ENCODE measurements at regions not wholly inside any gene's neighbourhood (a gene's known extent, or its start where the extent isn't known, plus 50 kb on each side); places are given as distances from the start of the nearest gene placed in this dataset.
"Not testable (repeated sequence)": the region's sequence is repeated elsewhere in the genome, so short reads cannot be mapped to it uniquely, and the experiment has no call there.

DNA sequence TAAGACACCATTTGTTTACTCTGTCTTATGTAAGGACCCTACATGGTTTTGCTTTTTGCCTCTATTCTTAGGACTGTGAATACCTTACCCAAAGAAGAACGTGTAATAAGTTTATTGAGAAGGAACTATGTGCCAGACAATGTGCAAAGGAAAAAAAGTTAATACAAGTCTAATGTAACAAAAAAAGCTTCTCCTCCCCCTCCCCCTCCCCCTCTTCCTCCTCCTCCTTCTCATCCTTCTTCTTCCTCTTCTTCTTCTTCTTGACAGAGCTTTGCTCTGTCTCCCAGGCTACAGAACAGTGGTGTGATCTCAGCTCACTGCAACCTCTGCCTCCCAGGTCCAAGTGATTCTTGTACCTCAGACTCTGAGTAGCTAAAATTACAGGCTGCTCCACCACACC, 50.9 kb upstream of the MITF start:
- no peak for DNase-seq (ENCODE audit: low read depth)

DNA sequence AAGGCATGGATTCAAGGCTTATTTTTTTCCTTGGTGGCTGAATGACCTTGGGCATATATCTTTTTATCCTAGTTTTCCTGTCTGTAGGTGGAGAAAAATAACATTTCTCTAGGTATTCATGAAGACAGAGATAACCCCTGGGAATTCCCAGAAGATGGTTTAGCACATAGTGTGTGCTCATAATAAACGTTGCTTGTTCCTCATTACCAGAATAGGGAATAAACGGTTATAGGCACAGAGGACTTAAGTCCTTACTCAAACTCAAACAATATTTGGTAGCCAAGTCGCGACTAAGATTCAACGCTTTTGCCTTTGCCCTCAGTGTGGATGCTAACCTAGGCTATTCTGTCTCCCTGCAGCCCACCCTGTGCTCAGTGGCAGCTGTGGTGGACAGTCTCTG, 51.6 kb upstream of the MITF start:
- DNase-seq (ENCODE audit: low read depth), result no peak

DNA sequence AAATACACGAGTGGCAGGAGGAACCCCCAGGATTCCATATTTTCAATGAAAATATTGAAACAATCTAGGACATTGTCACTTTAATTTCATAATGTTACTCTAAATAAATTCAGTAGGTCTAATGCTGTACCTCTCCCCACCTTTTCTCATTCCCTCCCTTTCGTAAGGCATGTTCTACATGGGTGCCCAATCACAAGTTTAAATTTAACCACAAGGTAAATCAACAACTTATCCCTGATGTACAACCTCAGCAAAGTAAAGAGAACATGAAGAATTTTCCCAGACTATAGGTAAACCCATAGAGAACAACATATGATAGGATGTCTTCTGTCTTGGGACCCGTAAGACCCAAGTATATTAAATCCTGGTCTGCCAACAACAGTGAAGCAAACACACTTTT, 53.2 kb upstream of the MITF start:
- DNase-seq (ENCODE audit: low read depth), result no peak

DNA sequence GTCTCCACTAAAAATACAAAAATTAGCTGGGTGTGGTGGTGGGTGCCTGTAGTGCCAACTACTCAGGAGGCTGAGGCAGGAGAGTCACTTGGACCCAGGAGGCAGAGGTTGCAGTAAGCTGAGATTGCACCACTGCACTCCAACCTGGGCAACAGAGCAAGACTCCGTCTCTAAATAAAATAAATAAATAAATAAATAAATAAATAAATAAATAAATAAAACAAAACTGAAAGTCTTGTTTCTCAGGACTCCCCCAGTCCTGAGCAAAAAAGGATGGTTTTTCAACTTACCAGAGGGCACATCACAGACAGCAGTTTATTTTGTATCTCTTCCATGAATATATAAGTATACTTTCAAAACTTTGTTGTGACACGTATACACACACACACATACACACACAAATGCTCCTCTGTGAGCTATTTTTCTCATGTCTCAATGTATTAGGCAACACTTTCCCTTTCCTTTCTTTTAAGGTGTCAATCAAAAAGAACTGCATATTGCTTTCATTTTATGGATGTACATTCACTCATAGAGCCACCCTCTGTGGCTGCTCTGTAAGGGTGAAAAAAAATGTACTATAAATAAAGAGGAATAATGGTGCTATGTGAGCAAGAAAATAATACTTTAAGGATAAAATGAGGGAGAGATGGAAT, 54.8 kb upstream of the MITF start:
- no peak for DNase-seq (ENCODE audit: low read depth)

DNA sequence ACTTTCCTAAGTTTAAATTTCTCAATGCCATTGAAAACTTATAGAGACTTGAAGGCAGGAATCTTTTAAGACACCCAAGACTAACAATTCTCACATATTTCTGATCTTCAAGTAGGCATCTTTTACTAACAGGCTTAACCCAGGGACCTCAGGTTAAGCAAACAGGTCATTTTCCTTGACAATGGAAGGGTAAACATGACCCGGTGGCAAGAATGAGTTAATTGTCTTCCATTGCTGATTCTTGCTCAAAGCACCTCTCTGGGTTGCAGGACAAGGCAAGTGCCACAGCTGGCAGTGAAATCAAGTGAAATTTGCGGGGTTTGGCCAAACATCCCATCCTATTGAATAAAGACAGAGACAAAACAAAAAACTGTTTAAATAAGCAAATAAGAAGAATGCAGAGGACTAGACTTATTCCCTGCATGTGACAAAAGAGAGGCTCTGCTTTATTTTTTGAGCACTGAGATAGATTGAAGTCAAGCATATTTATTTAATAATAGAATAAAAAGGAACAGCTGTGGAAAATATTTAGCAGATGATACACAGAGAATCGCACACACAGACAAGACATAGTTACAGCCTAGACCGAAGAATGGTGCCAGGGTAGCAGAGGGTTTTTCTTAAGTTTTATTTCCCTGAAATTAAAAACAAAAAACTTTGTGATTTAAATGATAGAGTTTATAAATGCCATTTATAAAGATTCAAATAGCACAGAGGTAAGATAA, 56.0 kb upstream of the MITF start:
- no peak for DNase-seq (ENCODE audit: low read depth)

DNA sequence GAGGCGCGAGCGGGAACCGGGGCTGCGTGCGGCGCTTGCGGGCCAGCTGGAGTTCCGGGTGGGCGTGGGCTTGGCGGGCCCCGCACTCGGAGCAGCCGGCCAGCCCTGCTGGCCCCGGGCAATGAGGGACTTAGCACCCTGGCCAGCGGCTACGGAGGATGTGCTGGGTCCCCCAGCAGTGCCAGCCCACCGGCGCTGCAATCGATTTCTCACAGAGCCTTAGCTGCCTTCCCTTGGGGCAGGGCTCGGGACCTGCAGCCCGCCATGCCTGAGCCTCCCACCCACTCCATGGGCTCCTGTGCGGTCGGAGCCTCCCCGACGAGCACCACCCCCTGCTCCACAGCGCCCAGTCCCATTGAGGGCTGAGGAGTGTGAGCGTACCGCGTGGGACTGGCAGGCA, 61.8 kb upstream of the MITF start:
- DNase-seq (ENCODE audit: low read depth), result not testable (repeated sequence)

DNA sequence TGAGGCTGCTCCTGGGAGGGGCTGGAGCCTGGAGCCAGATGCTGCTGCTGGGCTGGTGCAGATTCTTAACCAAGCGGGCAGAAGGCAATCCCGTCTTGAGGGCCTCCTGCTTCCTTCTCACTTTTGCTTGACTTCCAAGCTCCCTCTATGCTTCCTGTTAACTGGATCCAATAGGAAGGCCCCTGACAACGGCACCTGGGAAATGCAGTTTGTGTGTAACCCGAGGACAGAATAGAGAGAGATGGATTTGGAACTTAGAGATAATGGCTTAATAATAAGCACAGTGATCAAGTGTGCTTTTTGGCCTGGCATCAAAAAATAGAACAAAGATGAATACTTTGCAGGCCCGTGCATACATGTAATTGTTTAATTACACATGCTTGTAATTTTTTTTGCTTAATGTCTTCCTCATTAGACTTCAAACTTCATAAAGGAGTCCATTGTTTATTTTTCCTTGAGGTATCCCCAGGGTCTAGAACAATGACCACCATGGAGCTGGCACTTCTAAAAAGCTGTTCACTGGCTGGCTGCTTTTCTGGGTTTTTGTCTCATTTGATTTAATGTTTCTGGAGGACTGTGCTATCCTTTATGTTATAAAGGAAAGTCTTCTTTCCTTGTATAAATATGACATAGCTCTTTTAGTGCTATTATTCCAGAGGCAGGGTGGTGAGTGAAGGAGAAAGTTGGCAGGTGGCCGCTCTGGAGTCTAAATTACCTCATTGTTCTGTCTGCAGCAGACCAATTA, 63.3 kb upstream of the MITF start:
- no peak for DNase-seq (ENCODE audit: low read depth)

- DNase-seq (ENCODE audit: low read depth), result no peak
Observed at GRCh38 chr3:69674752-69675151, 64.5 kb upstream of the MITF start.

GRCh38 chr3:69671082-69671952, 67.9 kb upstream of the MITF start:
- peak; percentile 28 for DNase-seq (ENCODE audit: low read depth)

DNA sequence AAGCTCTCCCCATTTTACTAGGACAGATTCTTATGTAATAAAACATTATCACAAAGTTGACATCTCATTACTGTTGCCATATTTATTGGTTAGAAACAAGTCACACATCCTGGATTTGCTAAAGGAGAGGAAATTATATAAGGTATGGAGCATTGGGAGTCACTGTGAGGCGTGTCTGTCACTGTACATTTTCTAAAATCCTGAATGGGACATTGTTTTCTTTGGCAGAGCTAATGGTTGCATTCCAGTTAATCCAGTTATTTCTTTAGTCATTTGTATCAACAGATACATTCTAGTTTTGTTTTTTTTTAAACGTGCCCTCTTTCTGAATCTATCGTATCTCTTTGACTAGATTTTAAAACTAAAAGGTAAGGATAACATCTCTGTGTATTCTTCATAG, 70.2 kb upstream of the MITF start:
- no peak for DNase-seq (ENCODE audit: low read depth)

GRCh38 chr3:69665026-69665737, 74.1 kb upstream of the MITF start:
- DNase-seq (ENCODE audit: low read depth), result peak; percentile 87

DNA sequence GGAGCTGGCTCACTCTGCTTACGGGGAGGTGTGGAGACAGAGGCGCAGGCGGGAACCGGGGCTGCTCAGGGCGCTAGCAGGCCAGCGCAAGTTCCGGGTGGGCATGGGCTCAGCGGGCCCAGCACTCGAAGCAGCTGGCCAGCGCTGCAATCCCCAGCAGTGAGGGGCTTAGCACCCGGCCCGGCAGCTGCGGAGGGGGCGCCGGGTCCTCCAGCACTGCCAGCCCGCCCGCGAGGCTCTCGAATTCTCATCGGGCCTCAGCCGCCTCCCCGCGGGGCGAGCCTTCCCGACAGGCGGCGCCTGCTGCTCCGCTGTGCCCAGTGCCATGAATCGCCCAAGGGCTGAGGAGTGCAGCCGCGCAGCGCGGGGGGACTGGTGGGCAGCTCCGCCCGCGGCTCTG, 78.6 kb upstream of the MITF start:
- no peak for DNase-seq (ENCODE audit: low read depth)

- no peak for DNase-seq (ENCODE audit: low read depth)
Observed at GRCh38 chr3:69659180-69659910, 79.9 kb upstream of the MITF start.

DNA sequence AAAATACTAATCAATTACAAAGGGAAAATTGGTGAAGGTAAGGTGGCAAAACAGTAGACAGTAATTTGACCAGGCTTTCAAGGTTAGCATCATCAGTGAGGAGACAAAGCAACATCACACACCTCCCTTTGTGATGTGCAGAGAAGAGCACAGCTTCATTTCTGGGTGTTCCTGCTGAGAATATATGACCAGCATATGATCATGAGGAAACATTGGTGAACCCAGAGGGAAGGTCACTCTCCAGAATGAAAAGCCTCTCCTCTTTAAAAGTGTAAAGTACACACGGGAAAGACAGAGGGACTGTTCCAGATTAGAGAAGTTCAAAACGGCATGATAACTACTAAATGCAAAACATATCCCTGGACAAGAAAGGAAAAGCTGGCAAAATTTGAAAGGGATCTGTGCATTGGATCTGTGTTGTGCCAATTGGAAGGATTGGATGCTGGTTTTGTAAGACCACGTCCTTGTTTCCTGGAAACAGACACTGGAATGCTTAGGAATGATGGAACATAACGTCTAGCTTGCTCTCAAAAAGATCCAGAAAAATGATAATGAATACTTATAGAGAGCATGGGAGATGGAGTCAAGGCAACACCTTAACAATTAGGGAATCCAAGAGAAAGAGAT, 80.6 kb upstream of the MITF start:
- DNase-seq (ENCODE audit: low read depth), result no peak

GRCh38 chr3:69657030-69657429, 82.2 kb upstream of the MITF start:
- not testable (repeated sequence) for DNase-seq (ENCODE audit: low read depth)

- no peak for DNase-seq (ENCODE audit: low read depth)
Observed at GRCh38 chr3:69651765-69652164, 87.5 kb upstream of the MITF start.

- no peak for DNase-seq (ENCODE audit: low read depth)
Observed at GRCh38 chr3:69650066-69650419, 89.2 kb upstream of the MITF start.

- DNase-seq (ENCODE audit: low read depth), result peak; percentile 70
Observed at GRCh38 chr3:69649120-69650065, 89.9 kb upstream of the MITF start.

- DNase-seq (ENCODE audit: low read depth), result no peak
Observed at GRCh38 chr3:69648126-69648525, 91.1 kb upstream of the MITF start.
